GM12878 (cell line): ENCODE measurements at regions not wholly inside any gene's neighbourhood (a gene's known extent, or its start where the extent isn't known, plus 50 kb on each side); places are given as distances from the start of the nearest gene placed in this dataset.

ENCODE experiments used
- BMI1 ChIP-seq: fragments of 450-650 bp; IDR thresholded peaks from 2 replicates; pipeline ENCODE4 v1.6.1; 2016; ENCODE audit warnings: mild to moderate bottlenecking, moderate library complexity, borderline replicate concordance
- CREM ChIP-seq: IDR thresholded peaks from 2 replicates; pipeline ENCODE4 v1.6.1; 2014; ENCODE audit warnings: antibody characterized with exemption, low read depth
- SMARCA5 ChIP-seq: fragments of 450-650 bp; IDR thresholded peaks from 2 replicates; pipeline ENCODE4 v1.6.1; 2017; ENCODE audit warnings: mild to moderate bottlenecking
- YY1 ChIP-seq: IDR thresholded peaks from 2 replicates; pipeline ENCODE4 v1.6.1; 2011; ENCODE audit warnings: low read depth, mild to moderate bottlenecking, low read length
- ZNF207 ChIP-seq: fragments of 450-650 bp; IDR thresholded peaks from 2 replicates; pipeline ENCODE4 v1.6.1; 2014; ENCODE audit warnings: antibody characterized with exemption, mild to moderate bottlenecking, borderline replicate concordance
- TF ChIP-seq, protein P1 (sequence below): fragments of 150-350 bp; IDR thresholded peaks from 2 replicates; pipeline ENCODE4 v1.6.1; 2014; ENCODE audit warnings: mild to moderate bottlenecking, low read depth, low read length
- TF ChIP-seq, protein P2 (sequence below): fragments of 150-350 bp; IDR thresholded peaks from 2 replicates; pipeline ENCODE4 v1.6.1; 2016; ENCODE audit warnings: low read depth, low read length
- TF ChIP-seq, protein P3 (sequence below), 3 experiments: IDR thresholded peaks in 2 of 3; conservative IDR thresholded peaks in 1 of 3; 2 replicates each; pipeline ENCODE4 v1.5.1; 2011; ENCODE audit warnings: low read depth in 3 of 3, low read length in 3 of 3, mild to moderate bottlenecking in 3 of 3, control low read depth in 2 of 3, moderate library complexity in 2 of 3, inconsistent platforms in 1 of 3, mixed read lengths in 1 of 3; ENCODE audit not compliant: control insufficient read depth in 2 of 3, insufficient read depth in 1 of 3; ENCODE audit errors: extremely low read depth in 1 of 3

DNA sequence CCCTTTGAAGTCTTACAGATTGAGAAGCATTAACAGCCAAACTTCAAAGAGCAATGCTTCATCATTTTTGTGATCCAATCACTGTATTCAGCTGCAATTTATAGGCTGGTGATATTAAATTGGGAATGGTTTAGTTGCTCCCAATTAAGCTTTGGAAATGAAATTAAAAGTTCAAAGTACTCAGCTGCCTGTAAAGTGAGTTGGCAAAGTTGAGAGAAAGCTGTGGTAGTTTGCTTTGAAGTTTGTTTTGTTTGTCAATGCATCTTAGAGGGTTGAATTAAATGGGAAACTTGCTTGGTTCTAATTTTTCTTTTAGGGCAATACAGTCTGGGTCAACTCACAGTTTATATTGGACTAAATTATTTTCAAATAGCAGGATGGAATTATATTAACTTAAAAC is 238.4 kb upstream of the CTSO start (continued):
- TF ChIP-seq, protein P1, sequence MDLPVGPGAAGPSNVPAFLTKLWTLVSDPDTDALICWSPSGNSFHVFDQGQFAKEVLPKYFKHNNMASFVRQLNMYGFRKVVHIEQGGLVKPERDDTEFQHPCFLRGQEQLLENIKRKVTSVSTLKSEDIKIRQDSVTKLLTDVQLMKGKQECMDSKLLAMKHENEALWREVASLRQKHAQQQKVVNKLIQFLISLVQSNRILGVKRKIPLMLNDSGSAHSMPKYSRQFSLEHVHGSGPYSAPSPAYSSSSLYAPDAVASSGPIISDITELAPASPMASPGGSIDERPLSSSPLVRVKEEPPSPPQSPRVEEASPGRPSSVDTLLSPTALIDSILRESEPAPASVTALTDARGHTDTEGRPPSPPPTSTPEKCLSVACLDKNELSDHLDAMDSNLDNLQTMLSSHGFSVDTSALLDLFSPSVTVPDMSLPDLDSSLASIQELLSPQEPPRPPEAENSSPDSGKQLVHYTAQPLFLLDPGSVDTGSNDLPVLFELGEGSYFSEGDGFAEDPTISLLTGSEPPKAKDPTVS = no peak
- TF ChIP-seq, protein P2, sequence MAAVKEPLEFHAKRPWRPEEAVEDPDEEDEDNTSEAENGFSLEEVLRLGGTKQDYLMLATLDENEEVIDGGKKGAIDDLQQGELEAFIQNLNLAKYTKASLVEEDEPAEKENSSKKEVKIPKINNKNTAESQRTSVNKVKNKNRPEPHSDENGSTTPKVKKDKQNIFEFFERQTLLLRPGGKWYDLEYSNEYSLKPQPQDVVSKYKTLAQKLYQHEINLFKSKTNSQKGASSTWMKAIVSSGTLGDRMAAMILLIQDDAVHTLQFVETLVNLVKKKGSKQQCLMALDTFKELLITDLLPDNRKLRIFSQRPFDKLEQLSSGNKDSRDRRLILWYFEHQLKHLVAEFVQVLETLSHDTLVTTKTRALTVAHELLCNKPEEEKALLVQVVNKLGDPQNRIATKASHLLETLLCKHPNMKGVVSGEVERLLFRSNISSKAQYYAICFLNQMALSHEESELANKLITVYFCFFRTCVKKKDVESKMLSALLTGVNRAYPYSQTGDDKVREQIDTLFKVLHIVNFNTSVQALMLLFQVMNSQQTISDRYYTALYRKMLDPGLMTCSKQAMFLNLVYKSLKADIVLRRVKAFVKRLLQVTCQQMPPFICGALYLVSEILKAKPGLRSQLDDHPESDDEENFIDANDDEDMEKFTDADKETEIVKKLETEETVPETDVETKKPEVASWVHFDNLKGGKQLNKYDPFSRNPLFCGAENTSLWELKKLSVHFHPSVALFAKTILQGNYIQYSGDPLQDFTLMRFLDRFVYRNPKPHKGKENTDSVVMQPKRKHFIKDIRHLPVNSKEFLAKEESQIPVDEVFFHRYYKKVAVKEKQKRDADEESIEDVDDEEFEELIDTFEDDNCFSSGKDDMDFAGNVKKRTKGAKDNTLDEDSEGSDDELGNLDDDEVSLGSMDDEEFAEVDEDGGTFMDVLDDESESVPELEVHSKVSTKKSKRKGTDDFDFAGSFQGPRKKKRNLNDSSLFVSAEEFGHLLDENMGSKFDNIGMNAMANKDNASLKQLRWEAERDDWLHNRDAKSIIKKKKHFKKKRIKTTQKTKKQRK = no peak
- TF ChIP-seq BMI1 = no peak
- TF ChIP-seq YY1 = no peak
- no peak for TF ChIP-seq SMARCA5
- TF ChIP-seq ZNF207 = no peak
- TF ChIP-seq, protein P3, sequence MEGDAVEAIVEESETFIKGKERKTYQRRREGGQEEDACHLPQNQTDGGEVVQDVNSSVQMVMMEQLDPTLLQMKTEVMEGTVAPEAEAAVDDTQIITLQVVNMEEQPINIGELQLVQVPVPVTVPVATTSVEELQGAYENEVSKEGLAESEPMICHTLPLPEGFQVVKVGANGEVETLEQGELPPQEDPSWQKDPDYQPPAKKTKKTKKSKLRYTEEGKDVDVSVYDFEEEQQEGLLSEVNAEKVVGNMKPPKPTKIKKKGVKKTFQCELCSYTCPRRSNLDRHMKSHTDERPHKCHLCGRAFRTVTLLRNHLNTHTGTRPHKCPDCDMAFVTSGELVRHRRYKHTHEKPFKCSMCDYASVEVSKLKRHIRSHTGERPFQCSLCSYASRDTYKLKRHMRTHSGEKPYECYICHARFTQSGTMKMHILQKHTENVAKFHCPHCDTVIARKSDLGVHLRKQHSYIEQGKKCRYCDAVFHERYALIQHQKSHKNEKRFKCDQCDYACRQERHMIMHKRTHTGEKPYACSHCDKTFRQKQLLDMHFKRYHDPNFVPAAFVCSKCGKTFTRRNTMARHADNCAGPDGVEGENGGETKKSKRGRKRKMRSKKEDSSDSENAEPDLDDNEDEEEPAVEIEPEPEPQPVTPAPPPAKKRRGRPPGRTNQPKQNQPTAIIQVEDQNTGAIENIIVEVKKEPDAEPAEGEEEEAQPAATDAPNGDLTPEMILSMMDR (IDR thresholded peaks at IDR 0.05 in 2 of 3, conservative IDR thresholded peaks at IDR 0.05 in 1 of 3; ENCODE audit: control insufficient read depth in 2 of 3, extremely low read depth in 1 of 3, insufficient read depth in 1 of 3, low read depth in 3 of 3, low read length in 3 of 3) = no peak
- no peak for TF ChIP-seq CREM
- TF ChIP-seq, all 136 proteins: peak for 0
